ENCODE measurements at regions not wholly inside any gene's neighbourhood (a gene's known extent, or its start where the extent isn't known, plus 50 kb on each side); places are given as distances from the start of the nearest gene placed in this dataset.

DNA sequence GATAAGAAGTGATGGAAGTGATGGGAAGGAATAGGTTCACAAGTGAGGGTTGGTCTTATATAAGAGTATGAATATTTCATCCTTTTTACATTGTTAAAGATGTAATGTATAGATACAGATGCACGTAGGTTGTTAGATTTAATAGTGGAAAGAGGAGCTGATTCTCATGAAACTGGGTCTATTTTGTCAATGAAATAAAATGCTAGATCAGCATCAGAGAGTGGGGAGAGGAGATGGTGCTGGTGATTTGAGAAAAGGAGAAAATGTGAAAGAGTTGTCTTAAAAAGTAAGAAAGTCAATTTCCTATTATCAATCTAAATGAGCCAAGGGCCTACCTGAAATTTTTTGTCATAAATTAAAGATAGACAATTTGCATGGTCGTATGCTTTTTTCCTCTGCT, 82.8 kb upstream of the FYN start:
- Histone ChIP-seq H3F3A (ENCODE audit: insufficient read depth) (peaks cover 8% of the 10 kb centered on the region; the same call in 1 of the 2 replicates), H3K27me3 (replicated peaks; ENCODE audit: insufficient read depth) (no peaks in the 10 kb centered on the region), H3K36me3 (ENCODE audit: low read depth) (no peaks in the 10 kb centered on the region), H3K4me3 (no peak overlapping the region), H3K9ac (no peak overlapping the region), H4K20me1 (ENCODE audit: insufficient read depth) (no peaks in the 10 kb centered on the region), H3K79me2 (ENCODE audit: insufficient read depth) (no peaks in the 10 kb centered on the region), H3K9me3 (ENCODE audit: low read depth) (no peaks in the 10 kb centered on the region), H3K4me2 (ENCODE audit: unreplicated experiment) (no peak overlapping the region), H3K4me1 (ENCODE audit: insufficient read depth) (peaks cover 16% of the 10 kb centered on the region), H3K9me2 (ENCODE audit: insufficient read depth) (no peaks in the 10 kb centered on the region), H3K27ac (no peak overlapping the region), H2AFZ (no peak overlapping the region)
- TF ChIP-seq EZH2 (IDR thresholded peaks at IDR 0.05; ENCODE audit: insufficient read depth, poor library complexity, severe bottlenecking) (no peak), EZH2phosphoT487 (IDR thresholded peaks at IDR 0.05; ENCODE audit: insufficient read depth, low read depth) (no peak)
- DNase-seq = no peak
- 83 to 84% methylated on average over 2 of the region's 2 CpGs for WGBS, 2 experiments (ENCODE audit: low coverage in 1 of 2, low lambda C conversion rate in 2 of 2, missing lambda C conversion rate in 2 of 2)
- in situ Hi-C loops (cut with MboI) = no loop called here

DNA sequence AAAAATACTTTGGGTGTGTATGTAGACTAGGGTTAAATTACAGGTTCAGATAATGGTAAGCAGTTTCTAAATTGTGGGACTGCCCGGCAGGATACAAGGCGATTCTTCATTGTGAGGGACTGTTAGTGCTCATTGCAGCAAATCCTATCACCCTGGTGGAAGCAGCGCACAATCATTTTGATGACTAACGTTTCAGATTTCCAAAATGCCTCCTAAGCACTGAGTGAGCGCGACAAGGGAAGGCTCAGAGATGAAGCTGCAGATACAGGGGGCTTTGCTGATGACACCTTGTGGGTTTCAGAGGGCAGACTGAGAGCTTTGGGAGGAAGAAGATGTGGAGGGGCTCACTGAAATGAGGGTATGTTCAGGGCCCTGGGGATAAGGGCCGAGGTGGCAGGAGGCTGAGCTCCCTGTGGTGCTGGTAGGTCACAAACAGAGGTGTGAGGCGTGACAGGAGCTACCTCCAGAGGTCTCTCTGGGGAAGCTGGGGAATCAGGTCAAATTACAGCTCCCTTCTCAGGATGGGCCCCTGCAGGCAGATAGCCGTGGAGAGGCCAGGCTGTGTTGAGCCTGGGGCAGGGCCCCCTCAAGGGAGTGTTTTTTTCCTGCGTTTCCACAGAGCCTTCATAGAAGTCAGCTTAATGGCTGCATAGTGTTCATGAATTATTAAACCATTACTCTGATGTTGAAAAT, 84.5 kb upstream of the FYN start:
- Histone ChIP-seq H3K36me3 (ENCODE audit: low read depth) (no peaks in the 10 kb centered on the region), H3K27me3 (replicated peaks; ENCODE audit: insufficient read depth) (no peaks in the 10 kb centered on the region), H3K9me3 (ENCODE audit: low read depth) (no peaks in the 10 kb centered on the region), H3K27ac (no peak overlapping the region), H3K4me2 (ENCODE audit: unreplicated experiment) (no peak overlapping the region), H3K9me2 (ENCODE audit: insufficient read depth) (no peaks in the 10 kb centered on the region), H4K20me1 (ENCODE audit: insufficient read depth) (no peaks in the 10 kb centered on the region), H3K9ac (no peak overlapping the region), H2AFZ (no peak overlapping the region), H3K4me3 (no peak overlapping the region), H3K4me1 (ENCODE audit: insufficient read depth) (peaks cover 10% of the 10 kb centered on the region), H3K79me2 (ENCODE audit: insufficient read depth) (no peaks in the 10 kb centered on the region), H3F3A (ENCODE audit: insufficient read depth) (peaks cover 8% of the 10 kb centered on the region; the same call in 1 of the 2 replicates)
- WGBS, 2 experiments (ENCODE audit: low coverage in 1 of 2, low lambda C conversion rate in 2 of 2, missing lambda C conversion rate in 2 of 2) = 91 to 93% methylated on average over 10 of the region's 10 CpGs
- TF ChIP-seq EZH2phosphoT487 (IDR thresholded peaks at IDR 0.05; ENCODE audit: insufficient read depth, low read depth) (no peak), EZH2 (IDR thresholded peaks at IDR 0.05; ENCODE audit: insufficient read depth, poor library complexity, severe bottlenecking) (no peak)
- in situ Hi-C loops (cut with MboI) = no loop called here
- no peak for DNase-seq

DNA sequence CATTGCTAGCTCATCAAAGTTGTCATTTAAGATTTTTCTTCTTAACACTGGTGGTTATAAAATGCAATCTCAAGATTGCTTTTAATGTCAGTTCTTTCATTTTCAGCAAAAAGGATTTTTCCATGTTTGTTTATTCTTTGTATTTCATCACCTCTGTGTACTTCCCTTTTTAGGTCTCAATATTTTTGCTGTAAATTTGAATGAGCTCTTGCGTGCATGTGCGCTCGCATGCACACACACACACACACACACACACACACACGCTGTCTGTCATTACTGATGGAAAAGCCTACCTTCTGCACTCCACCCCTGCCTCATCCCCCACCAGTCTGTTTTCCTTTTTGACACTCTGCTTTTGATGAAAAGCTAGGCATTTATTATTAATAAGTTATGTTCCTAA, 85.3 kb upstream of the FYN start:
- Histone ChIP-seq H3K27ac (no peak overlapping the region), H2AFZ (no peak overlapping the region), H3F3A (ENCODE audit: insufficient read depth) (0 out of 2 replicates have a peak, but pooled peaks cover 3% of the 10 kb centered on the region), H3K36me3 (ENCODE audit: low read depth) (no peaks in the 10 kb centered on the region), H3K9me2 (ENCODE audit: insufficient read depth) (no peaks in the 10 kb centered on the region), H4K20me1 (ENCODE audit: insufficient read depth) (no peaks in the 10 kb centered on the region), H3K4me3 (no peak overlapping the region), H3K4me1 (ENCODE audit: insufficient read depth) (peaks cover 2% of the 10 kb centered on the region; the same call in 1 of the 2 replicates), H3K4me2 (ENCODE audit: unreplicated experiment) (no peak overlapping the region), H3K9ac (no peak overlapping the region), H3K9me3 (ENCODE audit: low read depth) (no peaks in the 10 kb centered on the region), H3K27me3 (replicated peaks; ENCODE audit: insufficient read depth) (no peaks in the 10 kb centered on the region), H3K79me2 (ENCODE audit: insufficient read depth) (no peaks in the 10 kb centered on the region)
- WGBS, 2 experiments (ENCODE audit: low coverage in 1 of 2, low lambda C conversion rate in 2 of 2, missing lambda C conversion rate in 2 of 2) = 91 to 93% methylated on average over 4 of the region's 4 CpGs
- TF ChIP-seq EZH2 (IDR thresholded peaks at IDR 0.05; ENCODE audit: insufficient read depth, poor library complexity, severe bottlenecking) (no peak), EZH2phosphoT487 (IDR thresholded peaks at IDR 0.05; ENCODE audit: insufficient read depth, low read depth) (no peak)
- no peak for DNase-seq
- in situ Hi-C loops (cut with MboI) = no loop called here

DNA sequence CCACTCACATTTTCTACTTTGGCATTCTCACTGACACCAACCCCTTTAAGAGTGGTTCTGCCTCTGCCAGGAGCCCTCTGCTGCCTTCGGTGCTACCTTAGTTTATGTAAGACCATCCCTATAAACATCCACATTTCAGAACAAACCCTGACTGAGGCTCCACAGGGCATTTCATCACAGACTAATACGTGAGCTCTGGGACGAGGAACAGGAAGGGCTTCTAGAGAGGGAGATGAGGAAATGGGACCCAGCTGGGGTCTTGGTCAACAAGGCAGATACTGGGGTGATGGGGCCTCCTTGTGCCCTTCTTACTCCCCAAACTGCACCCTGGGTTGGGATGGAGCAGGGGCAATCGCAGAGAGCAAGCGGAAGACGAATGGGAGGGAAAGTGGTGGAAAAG, 86.5 kb upstream of the FYN start:
- Histone ChIP-seq H3K36me3 (ENCODE audit: low read depth) (no peaks in the 10 kb centered on the region), H3K4me1 (ENCODE audit: insufficient read depth) (no peaks in the 10 kb centered on the region), H3K27ac (no peak overlapping the region), H3K27me3 (replicated peaks; ENCODE audit: insufficient read depth) (no peaks in the 10 kb centered on the region), H3F3A (ENCODE audit: insufficient read depth) (no peaks in the 10 kb centered on the region), H3K4me3 (no peak overlapping the region), H4K20me1 (ENCODE audit: insufficient read depth) (no peaks in the 10 kb centered on the region), H3K9ac (no peak overlapping the region), H2AFZ (no peak overlapping the region), H3K4me2 (ENCODE audit: unreplicated experiment) (no peak overlapping the region), H3K9me2 (ENCODE audit: insufficient read depth) (no peaks in the 10 kb centered on the region), H3K79me2 (ENCODE audit: insufficient read depth) (no peaks in the 10 kb centered on the region), H3K9me3 (ENCODE audit: low read depth) (no peaks in the 10 kb centered on the region)
- 91% methylated on average over 6 of the region's 6 CpGs for WGBS, 2 experiments (ENCODE audit: low coverage in 1 of 2, low lambda C conversion rate in 2 of 2, missing lambda C conversion rate in 2 of 2)
- in situ Hi-C loops (cut with MboI) = no loop called here
- TF ChIP-seq EZH2 (IDR thresholded peaks at IDR 0.05; ENCODE audit: insufficient read depth, poor library complexity, severe bottlenecking) (no peak), EZH2phosphoT487 (IDR thresholded peaks at IDR 0.05; ENCODE audit: insufficient read depth, low read depth) (no peak)
- DNase-seq = no peak

Data from GM23248 (cell line).